DND-41 (cell line): ENCODE measurements at regions not wholly inside any gene's neighbourhood (a gene's known extent, or its start where the extent isn't known, plus 50 kb on each side); places are given as distances from the start of the nearest gene placed in this dataset.

Experiments used
- CTCF ChIP-seq: IDR thresholded peaks from 2 replicates; pipeline ENCODE4 v1.5.1; 2012; ENCODE audit warnings: borderline replicate concordance, low read length, moderate library complexity, mild to moderate bottlenecking; ENCODE audit not compliant: poor library complexity, severe bottlenecking; ENCODE audit errors: extremely low read depth
- EZH2 ChIP-seq: IDR thresholded peaks from 3 replicates; pipeline ENCODE4 v1.6.1; 2012; ENCODE audit warnings: borderline replicate concordance, low read depth, mild to moderate bottlenecking, moderate library complexity, low read length, inconsistent platforms; ENCODE audit not compliant: severe bottlenecking

GRCh38 chr19:30226464-30227011, 145.6 kb upstream of the ZNF536 start:
- no peak for TF ChIP-seq CTCF
- TF ChIP-seq EZH2: no peak
